ENCODE measurements at regions not wholly inside any gene's neighbourhood (a gene's known extent, or its start where the extent isn't known, plus 50 kb on each side); places are given as distances from the start of the nearest gene placed in this dataset.

DNA sequence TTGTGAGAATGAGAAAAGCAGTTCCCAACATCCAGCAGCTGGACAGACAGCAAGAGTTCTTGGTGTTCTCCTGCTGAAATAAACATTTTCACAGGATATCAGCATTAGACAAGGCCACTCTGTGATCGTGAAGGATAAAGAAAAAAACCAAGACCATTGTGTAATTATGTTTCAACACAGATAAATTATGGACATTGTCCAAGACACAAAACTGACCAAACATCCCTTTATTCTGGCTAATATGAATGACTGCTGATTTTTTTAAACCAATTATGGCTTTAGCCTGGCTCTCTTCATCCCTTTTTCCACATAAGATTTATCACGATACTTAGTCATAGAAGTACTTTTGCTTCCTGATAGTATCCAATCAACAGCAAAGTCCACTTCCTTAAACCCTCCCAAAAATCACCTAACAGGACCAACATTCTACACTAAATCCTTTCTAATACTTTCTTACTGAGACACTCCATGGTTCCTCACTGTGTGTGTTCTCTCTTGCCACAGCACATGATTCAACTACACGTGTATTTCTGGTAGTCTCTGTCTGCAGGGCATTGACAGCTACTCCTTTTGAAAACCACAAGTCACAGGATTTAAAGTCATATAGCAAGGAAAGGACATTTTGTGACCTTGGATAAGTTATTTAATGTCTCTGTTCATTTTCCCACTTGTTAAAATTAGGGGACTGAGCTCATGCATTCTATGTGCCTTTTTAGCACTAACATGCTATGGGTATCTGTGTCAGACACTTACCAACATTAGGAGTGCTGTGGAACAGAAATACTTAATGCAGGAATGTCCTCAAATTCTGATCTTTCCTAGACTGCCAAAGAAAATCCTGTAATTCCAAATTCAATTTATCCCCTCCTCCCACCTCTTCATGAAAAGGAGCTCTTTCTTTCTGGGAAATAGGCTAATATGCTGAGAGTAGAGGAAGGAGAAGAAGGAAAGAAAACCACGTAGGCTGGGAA, 137.2 kb upstream of the PGRMC2 start:
- TF ChIP-seq EZH2 (IDR thresholded peaks at IDR 0.05) (no peak), POLR2AphosphoS5 (IDR thresholded peaks at IDR 0.05; ENCODE audit: borderline replicate concordance, low read depth, low read length) (no peak), FOXP2 (optimal IDR thresholded peaks at IDR 0.05; ENCODE audit: control extremely low read depth, extremely low read length, insufficient read depth) (no peak)
